Fibroblast of gingiva (primary cell): ENCODE measurements at regions not wholly inside any gene's neighbourhood (a gene's known extent, or its start where the extent isn't known, plus 50 kb on each side); places are given as distances from the start of the nearest gene placed in this dataset.
A peak's percentile ranks its signal among the peaks of the same experiment; 100 is the strongest.
"Not testable (repeated sequence)": the region's sequence is repeated elsewhere in the genome, so short reads cannot be mapped to it uniquely, and the experiment has no call there.

ENCODE experiments used
- DNase-seq: peaks from one replicate; pipeline ENCODE4 v3.0.0-alpha.2; 2011; ENCODE audit warnings: low read depth

GRCh38 chr17:63250830-63251229 lies 195.3 kb downstream of the CYB561 start:
- peak; percentile 63 for DNase-seq

GRCh38 chr17:63258785-63259184 lies 187.3 kb downstream of the CYB561 start:
- no peak for DNase-seq

GRCh38 chr17:63262751-63263476 lies 183.2 kb downstream of the CYB561 start:
- DNase-seq, result no peak

GRCh38 chr17:63265526-63265925 lies 180.6 kb downstream of the CYB561 start:
- no peak for DNase-seq

GRCh38 chr17:63267846-63268245 lies 178.3 kb downstream of the CYB561 start:
- DNase-seq, result peak; percentile 30

- DNase-seq, result no peak
Measured at GRCh38 chr17:63268827-63269226, 177.3 kb downstream of the CYB561 start.

- no peak for DNase-seq
Measured at GRCh38 chr17:63270610-63271009, 175.5 kb downstream of the CYB561 start.

GRCh38 chr17:63274146-63274545 lies 172.0 kb downstream of the CYB561 start:
- DNase-seq, result peak; percentile 78

GRCh38 chr17:63275318-63275970 lies 170.7 kb downstream of the CYB561 start:
- peak; percentile 83 for DNase-seq

GRCh38 chr17:63275971-63276745 lies 169.9 kb downstream of the CYB561 start:
- DNase-seq, result no peak

GRCh38 chr17:63276821-63277220 lies 169.3 kb downstream of the CYB561 start:
- no peak for DNase-seq

GRCh38 chr17:63277629-63278028 lies 168.5 kb downstream of the CYB561 start:
- DNase-seq, result no peak

GRCh38 chr17:63278728-63279442 lies 167.2 kb downstream of the CYB561 start:
- DNase-seq, result no peak

- peak; percentile 26 for DNase-seq
Measured at GRCh38 chr17:63279498-63280230, 166.4 kb downstream of the CYB561 start.

- DNase-seq, result no peak
Measured at GRCh38 chr17:63282455-63282854, 163.7 kb downstream of the CYB561 start.

- DNase-seq, result no peak
Measured at GRCh38 chr17:63285551-63285950, 160.6 kb downstream of the CYB561 start.

GRCh38 chr17:63286254-63286653 lies 159.9 kb downstream of the CYB561 start:
- no peak for DNase-seq

GRCh38 chr17:63287006-63287405 lies 159.1 kb downstream of the CYB561 start:
- not testable (repeated sequence) for DNase-seq

- DNase-seq, result no peak
Measured at GRCh38 chr17:63289931-63290330, 156.2 kb downstream of the CYB561 start.

GRCh38 chr17:63290351-63290750 lies 155.8 kb downstream of the CYB561 start:
- DNase-seq, result no peak

GRCh38 chr17:63290784-63291183 lies 155.3 kb downstream of the CYB561 start:
- DNase-seq, result no peak

- no peak for DNase-seq
Measured at GRCh38 chr17:63291258-63291657, 154.8 kb downstream of the CYB561 start.
